HG03439 (cell line): ENCODE measurements at regions not wholly inside any gene's neighbourhood (a gene's known extent, or its start where the extent isn't known, plus 50 kb on each side); places are given as distances from the start of the nearest gene placed in this dataset.
"Not testable (repeated sequence)": the region's sequence is repeated elsewhere in the genome, so short reads cannot be mapped to it uniquely, and the experiment has no call there.

Source experiments
- ATAC-seq: cut with Tn5 transposase; IDR thresholded peaks from one replicate; pipeline ENCODE4 v1.9.1; 2021; ENCODE audit warnings: mild to moderate bottlenecking, moderate library complexity; ENCODE audit not compliant: unreplicated experiment

DNA sequence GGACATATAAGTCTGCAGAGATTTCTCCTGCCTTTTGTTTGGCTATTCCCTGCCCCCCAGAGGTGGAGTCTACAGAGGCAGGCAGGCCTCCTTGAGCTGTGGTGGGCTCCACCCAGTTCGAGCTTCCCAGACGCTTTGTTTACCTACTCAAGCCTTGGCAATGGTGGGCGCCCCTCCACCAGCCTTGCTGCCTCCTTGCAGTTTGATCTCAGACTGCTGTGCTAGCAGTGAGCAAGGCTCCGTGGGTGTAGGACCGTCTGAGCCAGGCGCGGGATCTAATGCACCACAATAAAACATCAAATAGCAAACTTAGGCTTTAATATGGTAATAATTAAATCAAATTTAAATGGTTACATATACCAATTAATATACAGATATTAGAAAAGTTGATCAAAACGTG lies 525.4 kb downstream of the RERGL start:
- not testable (repeated sequence) for ATAC-seq

DNA sequence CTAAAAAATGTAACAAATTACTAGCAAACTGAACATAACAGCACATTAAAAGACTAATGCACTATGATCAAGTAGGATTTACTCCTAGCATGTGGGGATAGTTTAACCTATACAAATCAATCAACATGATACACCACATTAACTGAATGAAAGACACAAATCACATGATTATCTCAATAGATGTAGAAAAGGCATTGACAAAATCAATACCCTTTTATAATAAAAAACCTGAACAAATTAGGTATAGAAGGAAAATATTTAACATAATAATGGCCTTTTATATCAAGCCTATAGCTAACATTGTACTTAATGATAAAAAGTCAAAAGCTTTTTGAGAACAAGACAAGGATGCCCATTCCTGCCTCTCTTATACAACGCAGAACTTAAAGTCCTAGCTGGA lies 540.0 kb downstream of the RERGL start:
- ATAC-seq, result no peak

DNA sequence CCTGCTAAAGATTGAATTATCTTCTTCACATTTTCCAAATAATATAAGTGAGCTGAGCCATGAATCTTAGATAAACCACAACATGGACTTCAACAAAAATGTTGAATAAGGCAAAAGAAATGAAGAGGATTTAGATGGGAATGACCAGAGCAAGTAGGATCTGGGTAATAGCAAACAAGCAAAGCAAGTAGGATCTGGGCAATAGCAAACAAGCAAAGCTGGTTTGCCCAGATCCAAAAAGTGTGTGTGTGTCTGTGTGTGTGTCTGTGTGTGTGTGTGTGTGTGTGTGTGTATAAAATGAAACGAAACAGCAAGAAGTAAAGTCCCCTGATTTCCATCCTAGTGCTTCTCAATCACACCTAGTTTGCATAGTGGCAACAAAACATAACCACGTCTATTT lies 549.1 kb downstream of the RERGL start:
- ATAC-seq, result no peak

DNA sequence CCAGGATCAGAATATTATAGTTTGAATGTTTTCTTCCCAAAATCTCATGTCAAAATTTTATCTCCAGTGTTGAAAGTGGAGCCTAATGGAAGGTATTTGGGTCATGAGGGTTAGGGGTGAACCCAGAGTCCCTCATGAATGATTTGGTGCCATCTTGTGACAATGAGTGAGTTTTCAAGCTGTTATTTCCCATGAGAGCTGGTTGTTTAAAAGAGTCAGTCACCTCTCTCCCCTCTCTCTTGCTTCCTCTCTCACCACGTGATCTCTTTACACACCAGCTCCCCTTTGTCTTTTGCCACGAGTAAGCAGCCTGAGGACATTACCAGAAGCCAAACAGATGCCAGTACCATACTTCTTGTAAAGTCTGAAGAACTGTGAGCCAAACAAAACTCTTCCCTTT lies 561.6 kb downstream of the RERGL start:
- no peak for ATAC-seq

DNA sequence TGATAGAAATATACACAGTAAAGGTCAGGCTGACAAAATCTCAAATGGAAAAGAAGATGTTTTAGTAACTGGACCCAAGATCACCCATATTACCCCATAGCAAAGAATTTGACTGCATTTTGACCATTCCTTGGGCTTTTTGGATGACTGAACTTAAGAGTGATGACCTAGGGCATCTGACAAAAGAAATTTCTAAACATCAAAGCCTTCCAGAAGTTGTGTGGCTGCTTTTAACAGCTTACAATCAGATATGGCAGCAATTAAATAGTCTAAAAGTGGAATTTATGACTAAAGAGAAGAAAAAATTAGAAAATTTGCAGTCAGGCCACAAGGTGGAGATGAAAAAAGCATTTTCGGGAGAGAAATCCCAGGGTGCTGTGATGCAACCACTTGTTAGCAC lies 563.0 kb downstream of the RERGL start:
- no peak for ATAC-seq

DNA sequence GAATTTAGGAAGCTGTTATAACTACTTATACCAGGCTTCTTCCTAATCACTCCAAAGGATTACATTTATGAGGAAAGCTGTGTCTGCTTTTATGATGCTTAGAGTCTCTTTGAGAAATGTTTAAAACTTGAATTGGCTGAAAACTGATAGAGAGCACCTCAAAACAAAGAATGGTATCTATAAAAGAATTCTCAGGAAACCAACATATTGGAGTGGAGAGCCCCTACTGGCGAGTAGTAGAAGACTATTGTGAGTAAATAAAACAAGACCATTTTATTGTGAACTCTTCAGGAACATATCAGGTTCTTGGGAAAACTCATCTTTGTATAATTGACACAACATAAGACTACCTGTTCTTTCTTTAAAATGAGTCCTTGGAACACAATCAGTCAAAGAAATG lies 578.6 kb downstream of the RERGL start:
- ATAC-seq, result no peak

DNA sequence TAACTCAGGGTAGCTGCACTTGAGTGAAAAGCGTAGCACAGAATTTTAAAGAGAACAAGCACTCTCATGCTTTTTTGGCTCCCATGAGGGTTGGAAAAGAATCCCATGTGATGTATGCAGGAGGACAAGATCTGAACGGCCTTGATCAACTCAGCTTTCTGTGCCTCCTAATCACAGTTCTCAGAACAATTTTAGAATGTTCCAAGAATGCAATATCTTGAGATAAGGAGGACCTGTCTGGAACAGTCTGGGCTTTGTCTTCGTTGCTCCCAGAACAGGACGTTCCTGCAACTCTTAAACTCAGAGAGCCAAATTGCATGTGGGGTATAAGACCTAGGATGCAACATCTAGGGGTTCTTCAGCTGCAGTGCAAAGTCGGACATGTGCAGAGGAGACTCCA lies 582.7 kb downstream of the RERGL start:
- no peak for ATAC-seq

DNA sequence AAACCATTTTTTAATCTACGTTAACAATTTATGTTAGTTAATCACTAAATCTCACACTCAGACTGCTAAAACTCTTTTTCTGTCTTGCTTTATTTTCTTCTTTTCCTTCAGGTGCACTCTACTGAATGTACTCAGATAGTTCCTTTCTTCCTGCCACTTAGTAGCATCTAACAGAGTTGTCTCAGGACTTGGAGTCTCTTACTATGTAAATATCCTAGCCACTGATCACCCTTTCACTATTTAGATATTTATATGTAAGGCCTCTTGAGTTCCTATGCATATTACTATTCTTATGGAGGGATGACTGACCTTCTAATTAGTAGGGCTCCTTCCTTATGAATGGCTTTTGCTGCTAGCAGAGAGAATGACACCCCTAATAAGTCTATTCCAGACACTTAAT lies 586.3 kb downstream of the RERGL start:
- no peak for ATAC-seq

DNA sequence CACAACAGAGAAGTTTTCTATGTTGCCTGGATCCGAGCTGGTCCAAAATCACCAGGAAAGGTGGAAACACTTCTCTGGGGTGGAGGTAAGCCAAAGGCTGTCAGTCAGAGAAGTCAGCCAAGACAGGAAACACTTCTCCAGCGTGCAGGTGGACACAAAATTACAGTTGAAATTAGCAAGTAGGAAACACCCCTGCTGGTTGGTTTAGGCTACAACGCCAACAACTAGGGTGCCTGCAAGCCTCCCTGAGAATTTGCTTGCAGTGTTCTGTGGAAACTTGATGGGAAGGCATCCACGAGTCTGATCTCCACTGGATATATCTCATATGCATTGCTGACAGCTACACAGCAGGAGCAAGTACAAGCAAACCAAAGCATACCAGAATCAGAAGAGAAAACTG lies 600.5 kb downstream of the RERGL start:
- no peak for ATAC-seq

DNA sequence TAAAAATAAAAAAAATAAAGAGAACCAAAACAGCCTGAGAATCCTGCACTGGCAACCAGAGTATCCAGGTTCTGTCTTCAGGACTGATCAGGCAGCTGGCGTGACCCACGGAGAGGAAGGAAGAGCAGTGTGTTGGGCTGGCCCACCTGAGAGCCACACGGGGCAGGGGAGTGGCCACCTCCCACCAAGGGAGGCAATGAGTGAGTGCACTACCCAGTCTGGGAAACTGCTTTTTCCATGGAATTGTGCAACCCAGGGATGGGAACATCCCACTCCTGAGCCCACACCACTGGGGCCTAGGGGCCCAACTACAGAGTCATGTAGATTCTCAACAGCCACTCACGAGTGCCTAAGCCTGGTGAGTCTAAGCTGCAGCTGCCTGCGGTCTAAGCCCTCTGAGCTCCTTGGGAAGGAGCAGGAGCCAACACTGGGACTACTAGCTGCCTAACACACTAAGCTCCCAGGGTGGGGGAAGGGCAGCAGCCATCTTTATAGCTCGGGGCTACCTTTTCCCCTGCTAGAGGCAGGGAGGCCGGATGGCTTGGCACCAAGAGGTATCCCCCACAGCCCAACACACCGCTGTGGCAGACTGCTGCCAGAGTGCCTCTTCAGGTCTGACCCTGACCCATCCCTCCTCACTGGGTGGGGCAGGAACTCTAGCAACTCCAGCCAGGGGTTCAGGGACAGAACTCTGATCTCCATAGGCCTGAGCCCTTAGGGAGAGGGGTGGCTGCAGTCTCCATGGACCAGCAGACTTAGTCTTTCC lies 610.9 kb downstream of the RERGL start:
- ATAC-seq, result no peak

DNA sequence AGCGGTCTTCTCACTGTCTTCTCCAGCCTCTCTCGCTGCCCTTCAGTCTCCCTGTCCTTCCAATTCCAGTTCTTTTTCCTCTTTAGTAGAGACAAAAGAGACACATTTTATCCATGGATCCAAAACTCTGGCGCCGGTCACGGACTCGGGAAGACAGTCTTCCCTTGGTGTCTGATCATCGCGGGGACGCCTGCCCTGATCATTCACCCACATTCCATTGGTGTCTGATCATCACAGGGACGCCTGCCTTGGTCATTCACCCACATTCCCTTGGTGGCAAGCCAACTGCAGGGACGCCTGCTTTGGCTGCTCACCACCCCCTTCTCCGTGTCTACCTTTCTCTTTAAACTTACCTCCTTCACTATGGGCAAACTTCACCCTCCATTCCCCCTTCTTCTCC lies 619.5 kb downstream of the RERGL start:
- ATAC-seq, result no peak

DNA sequence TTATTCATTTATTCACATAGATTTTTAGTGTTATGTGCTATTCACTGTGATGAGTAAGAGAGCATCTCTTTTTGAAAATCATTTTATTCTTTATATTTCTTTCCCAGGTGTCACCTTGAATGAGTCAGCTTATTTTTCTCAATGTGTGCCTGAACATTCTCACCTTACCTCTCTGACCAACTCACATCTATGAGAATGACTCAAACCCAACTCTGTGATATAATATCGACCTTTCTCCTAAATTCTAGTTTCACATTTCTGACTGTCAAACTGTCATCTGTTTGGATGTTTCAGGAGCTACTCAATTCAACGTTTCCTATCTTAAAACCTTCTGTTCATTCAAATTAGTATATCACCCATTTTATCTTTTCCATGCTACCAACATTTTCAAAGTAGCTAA lies 630.8 kb downstream of the RERGL start:
- no peak for ATAC-seq

DNA sequence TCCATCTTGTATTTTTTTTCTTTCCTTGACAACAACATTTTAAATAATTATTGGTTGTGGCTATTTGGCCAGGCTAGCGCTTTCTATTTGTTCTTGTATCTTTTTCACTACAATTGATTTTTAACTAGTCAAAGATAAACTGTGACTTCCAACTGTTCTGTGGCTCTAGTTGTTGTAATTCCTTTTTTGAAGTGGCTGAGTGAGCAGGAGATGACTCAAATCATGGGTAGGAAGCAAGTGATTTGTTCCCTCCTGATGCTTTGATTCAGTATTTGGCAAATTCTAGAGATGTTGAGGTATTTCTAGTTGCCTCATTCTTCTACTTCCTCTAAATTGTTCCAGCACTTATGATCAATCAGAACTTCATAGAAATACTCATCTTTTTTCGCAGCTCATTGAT lies 633.5 kb downstream of the RERGL start:
- ATAC-seq, result no peak

DNA sequence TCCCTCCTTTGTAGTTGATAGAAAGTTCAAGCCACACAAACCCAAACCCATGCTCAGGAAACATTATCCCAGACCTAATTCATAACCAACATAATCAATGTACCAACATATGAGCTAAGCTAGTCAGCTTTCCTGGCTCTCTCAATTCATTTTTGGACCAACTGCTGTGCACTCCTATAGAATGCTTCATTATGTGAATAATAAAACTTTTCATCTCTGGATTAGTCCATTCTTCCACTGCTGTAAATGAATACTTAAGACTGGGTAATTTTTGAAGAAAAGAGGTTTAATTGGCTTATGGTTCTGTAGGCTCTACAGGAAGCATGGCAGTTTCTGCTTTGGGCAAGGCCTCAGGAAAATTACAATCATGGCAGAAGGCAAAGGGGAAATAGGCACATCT lies 651.9 kb downstream of the RERGL start:
- no peak for ATAC-seq

DNA sequence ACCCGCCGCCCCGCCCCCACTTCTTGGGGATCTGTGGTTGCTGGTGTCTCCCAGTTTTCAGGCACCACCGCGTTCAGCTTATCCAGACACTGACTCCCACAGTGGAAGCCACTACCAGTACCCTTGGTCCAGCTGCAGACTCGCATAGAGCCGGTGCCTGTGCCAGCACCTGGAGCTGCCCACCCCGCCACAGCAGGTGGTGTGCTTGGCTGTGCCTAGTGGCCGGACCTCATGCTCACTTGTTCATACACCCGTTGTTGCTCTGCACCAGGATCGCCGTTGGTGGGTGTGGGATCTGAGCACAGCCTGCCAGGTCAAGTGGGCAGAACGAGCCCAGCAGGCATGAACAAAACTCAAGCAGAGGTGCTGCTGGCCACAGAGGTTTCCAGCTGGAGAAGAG lies 673.2 kb downstream of the RERGL start:
- ATAC-seq, result no peak

DNA sequence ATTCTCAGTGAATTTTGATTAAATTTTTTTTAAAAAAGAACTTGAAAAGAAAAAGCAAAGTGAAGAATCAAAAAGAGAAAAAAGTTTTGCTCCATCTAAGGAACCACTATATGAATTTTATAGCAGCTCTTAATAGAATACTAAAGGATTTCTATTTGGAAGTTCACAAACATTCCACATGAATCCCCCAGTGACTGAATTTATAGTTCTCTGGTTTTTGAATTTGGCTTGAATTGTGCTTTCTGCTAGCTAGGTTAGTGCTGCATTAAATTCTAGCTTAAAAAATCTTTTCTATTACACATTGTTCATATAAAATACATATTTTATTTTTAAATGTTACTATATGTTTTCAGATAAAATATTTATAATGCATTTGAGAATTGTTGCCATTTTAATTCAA lies 675.4 kb downstream of the RERGL start:
- ATAC-seq, result no peak

DNA sequence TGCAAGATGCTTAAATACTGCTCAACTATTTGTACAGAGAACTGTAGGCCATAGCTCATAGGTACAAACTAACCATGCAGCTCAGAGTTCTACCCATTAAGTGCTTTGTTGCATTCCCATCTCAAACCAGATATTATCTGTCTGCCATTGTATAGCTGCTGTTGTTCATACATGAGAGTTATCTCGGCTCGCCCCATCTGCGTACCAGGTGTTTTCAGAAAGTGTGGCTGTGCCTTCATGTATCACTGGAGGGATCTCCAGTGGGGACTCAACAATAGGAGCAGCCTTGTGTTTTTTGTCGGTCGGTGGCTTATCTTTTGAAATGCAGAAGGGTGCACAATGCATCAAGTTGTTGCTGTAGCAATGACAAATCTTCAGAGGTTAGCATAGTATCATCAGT lies 678.3 kb downstream of the RERGL start:
- ATAC-seq, result no peak

DNA sequence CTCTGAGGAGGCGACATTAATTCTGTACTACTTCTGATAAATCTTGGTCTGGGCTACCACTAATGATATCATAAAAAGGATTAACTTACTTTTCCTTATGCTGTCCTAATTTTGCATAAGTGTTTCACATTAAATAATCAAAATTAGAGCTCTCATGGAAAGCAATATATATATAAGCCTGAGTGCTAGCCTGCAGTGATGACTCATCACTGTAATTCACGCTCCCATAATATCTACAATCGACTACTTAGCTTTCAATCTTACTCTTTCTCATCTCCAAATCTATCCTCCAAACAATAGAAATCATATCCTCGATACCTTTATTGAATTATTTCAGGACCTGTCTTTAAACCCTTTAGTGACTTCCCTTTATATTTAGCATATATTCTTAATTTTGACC lies 701.3 kb downstream of the RERGL start:
- ATAC-seq, result no peak

DNA sequence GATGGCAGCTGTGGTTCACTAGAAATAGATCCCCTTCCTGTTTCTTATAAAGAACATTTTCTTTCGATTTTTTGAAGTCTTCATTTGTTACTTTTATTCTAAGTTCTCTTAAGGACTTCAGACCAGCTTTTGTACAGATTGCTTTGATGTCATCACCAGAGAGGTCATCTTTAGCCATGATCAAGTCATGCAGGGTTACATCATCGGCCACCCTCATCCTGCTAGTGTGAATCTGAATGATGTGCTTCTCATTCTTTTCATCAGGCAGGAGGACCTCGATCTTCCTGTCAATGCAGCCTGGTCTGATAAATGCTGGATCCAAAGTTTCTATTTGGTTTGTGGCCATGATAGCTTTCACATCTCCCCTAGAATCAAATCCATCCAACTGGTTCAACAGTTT lies 706.7 kb downstream of the RERGL start:
- ATAC-seq, result no peak

DNA sequence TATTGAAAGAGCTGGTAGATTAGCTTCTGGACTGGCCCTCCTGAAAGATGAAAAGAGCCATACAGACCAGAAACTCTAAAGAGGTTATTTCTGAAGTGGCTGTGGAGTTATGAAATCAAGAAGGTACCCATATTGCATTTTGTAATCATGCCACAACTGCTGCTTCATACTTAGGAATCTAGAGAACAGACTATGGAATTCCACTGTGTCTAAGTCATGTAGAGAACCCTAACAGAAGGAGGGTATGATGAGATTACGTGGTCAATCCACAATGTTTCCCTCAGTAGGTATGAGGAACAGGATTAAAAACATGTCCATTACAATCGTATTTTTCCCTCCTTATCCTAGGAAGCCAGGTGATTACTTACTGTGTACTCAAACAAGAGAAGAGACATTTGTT lies 708.8 kb downstream of the RERGL start:
- no peak for ATAC-seq

DNA sequence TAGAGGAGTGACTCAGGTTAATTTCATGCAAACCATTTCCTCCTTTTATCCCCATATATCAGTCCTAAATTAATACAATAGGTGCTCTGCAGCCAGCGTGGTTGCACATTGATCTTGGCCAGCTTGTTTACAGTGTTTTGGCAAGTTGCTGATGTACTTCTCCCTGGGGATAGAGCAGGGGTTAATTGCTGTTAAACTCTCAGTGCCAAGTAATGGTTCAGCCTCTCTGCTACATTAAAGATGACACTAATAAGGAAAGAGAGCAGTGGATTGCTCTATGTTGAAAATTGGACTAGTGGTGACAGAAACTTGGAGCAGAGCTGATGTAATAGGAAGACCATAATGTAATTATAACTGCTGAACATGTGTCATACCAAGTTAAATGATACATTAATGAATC lies 717.5 kb downstream of the RERGL start:
- no peak for ATAC-seq

DNA sequence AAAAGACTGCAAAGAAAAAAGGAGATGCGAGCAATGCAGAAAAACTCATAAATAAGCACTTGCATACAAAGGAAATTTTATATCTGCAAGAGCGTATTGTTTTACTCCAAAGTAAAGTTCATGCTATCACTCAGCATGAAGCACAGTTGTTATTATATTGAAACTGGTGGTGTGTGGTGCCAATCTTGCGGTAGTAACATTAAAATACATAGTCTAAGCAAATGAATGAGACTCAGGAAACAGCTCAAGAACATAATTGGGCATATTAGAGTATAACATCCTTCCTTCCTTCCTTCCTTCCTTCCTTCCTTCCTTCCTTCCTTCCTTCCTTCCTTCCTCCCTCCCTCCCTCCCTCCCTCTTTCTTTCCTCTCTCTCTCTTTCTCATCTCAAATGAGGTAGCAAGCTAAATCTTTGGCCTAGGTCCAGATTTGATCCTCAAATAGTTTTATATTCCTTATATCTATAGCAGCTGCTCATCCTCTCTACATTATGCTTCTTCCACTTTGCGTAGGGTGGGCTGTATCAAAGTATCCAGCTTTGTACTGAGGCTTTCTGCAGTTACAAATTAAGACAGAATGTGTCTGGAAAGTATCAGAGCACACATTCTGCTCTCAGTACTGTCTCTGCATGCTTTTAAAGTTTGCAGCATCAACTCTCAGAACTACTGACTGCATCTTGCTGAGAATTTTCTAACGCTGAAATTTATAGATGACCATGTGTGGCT lies 718.3 kb downstream of the RERGL start:
- no peak for ATAC-seq

DNA sequence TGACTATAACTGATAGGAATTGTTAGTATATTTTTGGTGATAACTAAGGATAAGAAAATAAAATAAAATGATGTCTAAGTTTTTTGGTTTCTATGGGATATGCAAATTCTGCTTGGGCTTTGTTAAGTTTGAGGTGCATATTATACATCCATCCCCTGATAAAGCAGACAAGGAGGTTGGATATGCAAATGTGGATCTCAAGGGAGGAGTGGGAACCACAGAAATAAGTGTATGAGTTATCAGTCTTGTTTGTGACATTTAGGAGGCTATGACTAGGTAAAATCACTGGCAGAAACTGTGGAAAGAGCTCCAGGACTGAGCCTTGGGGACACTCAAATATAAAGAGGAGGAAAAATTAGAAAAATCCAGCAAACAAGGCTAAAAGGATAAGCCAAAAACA lies 719.4 kb downstream of the RERGL start:
- ATAC-seq, result no peak
